Glutamatergic neuron (in vitro differentiated cells): ENCODE measurements at regions not wholly inside any gene's neighbourhood (a gene's known extent, or its start where the extent isn't known, plus 50 kb on each side); places are given as distances from the start of the nearest gene placed in this dataset.

Source experiments
- DNase-seq: peaks from one replicate; pipeline ENCODE4 v3.0.0; 2022
- H3K27ac Mint-ChIP-seq: one replicate; pipeline ENCODE4 v1.8.0; 2020; ENCODE audit warnings: mild to moderate bottlenecking, mixed read lengths, inconsistent platforms; ENCODE audit not compliant: unreplicated experiment
- H3K27me3 Mint-ChIP-seq: one replicate; pipeline ENCODE4 v1.8.0; 2020; ENCODE audit warnings: mild to moderate bottlenecking, moderate library complexity, mixed read lengths, inconsistent platforms; ENCODE audit not compliant: unreplicated experiment
- H3K36me3 Mint-ChIP-seq: one replicate; pipeline ENCODE4 v1.8.0; 2020; ENCODE audit warnings: mild to moderate bottlenecking, mixed read lengths, inconsistent platforms; ENCODE audit not compliant: unreplicated experiment
- H3K4me1 Mint-ChIP-seq: one replicate; pipeline ENCODE4 v1.8.0; 2020; ENCODE audit warnings: mild to moderate bottlenecking, low read depth, mixed read lengths, inconsistent platforms; ENCODE audit not compliant: unreplicated experiment
- H3K4me3 Mint-ChIP-seq: one replicate; pipeline ENCODE4 v1.8.0; 2020; ENCODE audit warnings: mild to moderate bottlenecking, mixed read lengths, inconsistent platforms; ENCODE audit not compliant: unreplicated experiment
- H3K9me3 Mint-ChIP-seq: one replicate; pipeline ENCODE4 v1.8.0; 2020; ENCODE audit warnings: mild to moderate bottlenecking, moderate library complexity, mixed read lengths, inconsistent platforms; ENCODE audit not compliant: unreplicated experiment
- CTCF ChIP-seq: fragments of 200-600 bp; sonication (generic); IDR thresholded peaks from one replicate; pipeline ENCODE4 v1.5.0; 2021; ENCODE audit not compliant: partially characterized antibody, unreplicated experiment

GRCh38 chr6:138719011-138719635 lies 54.4 kb upstream of the CCDC28A start:
- no peak overlapping the region for H3K27ac Mint-ChIP-seq
- H3K4me1 Mint-ChIP-seq = no peaks in the 10 kb centered on the region
- peaks cover 1% of the 10 kb centered on the region for H3K9me3 Mint-ChIP-seq
- no peak overlapping the region for H3K4me3 Mint-ChIP-seq
- H3K27me3 Mint-ChIP-seq = no peaks in the 10 kb centered on the region
- peaks cover 8% of the 10 kb centered on the region for H3K36me3 Mint-ChIP-seq
- no peak for TF ChIP-seq CTCF
- no peak for DNase-seq

GRCh38 chr6:138719744-138720143 lies 53.8 kb upstream of the CCDC28A start:
- no peak overlapping the region for H3K27ac Mint-ChIP-seq

GRCh38 chr6:138722425-138723371 lies 50.9 kb upstream of the CCDC28A start:
- Mint-ChIP-seq H3K36me3 (no peaks in the 10 kb centered on the region), H3K9me3 (no peaks in the 10 kb centered on the region), H3K27ac (no peak overlapping the region), H3K4me3 (no peak overlapping the region), H3K4me1 (no peaks in the 10 kb centered on the region), H3K27me3 (no peaks in the 10 kb centered on the region)
- DNase-seq = no peak
- TF ChIP-seq CTCF = no peak

More at GRCh38 chr6:138719744-138720143, 53.8 kb upstream of the CCDC28A start:
- TF ChIP-seq CTCF = no peak
- peaks cover 1% of the 10 kb centered on the region for H3K9me3 Mint-ChIP-seq
- H3K36me3 Mint-ChIP-seq = peaks cover 6% of the 10 kb centered on the region
- DNase-seq = no peak
- no peak overlapping the region for H3K4me3 Mint-ChIP-seq
- H3K27me3 Mint-ChIP-seq = no peaks in the 10 kb centered on the region
- no peaks in the 10 kb centered on the region for H3K4me1 Mint-ChIP-seq
